Fibroblast of the aortic adventitia (primary cell): ENCODE measurements at regions not wholly inside any gene's neighbourhood (a gene's known extent, or its start where the extent isn't known, plus 50 kb on each side); places are given as distances from the start of the nearest gene placed in this dataset.

ENCODE experiments used
- DNase-seq: peaks from one replicate; pipeline ENCODE4 v3.0.0-alpha.2; 2010; ENCODE audit warnings: low read depth
- H3K4me3 ChIP-seq: 2 replicates; pipeline ENCODE4 v1.5.1; 2011; ENCODE audit warnings: low read depth, mild to moderate bottlenecking, control low read depth, low read length, moderate library complexity
- TF ChIP-seq, protein P1 (sequence below): IDR thresholded peaks from 2 replicates; pipeline ENCODE4 v1.5.1; 2011; ENCODE audit warnings: mild to moderate bottlenecking, low read length, control low read depth, inconsistent platforms; ENCODE audit not compliant: insufficient read depth

DNA sequence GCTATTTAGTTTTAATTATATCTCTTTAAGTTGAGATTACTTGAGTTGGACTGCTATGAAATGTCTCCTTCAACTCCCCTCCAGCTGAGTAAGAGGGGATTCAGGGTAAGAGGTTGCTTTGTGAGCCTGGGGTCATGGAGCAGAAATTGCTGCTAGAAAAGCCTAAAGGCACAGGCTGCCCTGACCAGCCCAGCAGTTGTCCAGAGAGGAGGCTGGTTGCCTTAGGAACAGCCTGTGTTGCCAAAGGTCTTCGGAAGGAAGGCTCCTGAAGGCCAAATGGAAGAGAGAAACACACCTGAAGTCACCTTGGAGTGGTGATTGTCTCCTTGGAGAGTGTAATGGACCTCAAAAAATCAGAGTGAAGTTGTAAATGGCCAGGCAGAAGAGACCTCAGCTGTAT lies 235.5 kb upstream of the PDE3A start:
- DNase-seq = no peak
- no peak overlapping the region for H3K4me3 ChIP-seq
- TF ChIP-seq, protein P1, sequence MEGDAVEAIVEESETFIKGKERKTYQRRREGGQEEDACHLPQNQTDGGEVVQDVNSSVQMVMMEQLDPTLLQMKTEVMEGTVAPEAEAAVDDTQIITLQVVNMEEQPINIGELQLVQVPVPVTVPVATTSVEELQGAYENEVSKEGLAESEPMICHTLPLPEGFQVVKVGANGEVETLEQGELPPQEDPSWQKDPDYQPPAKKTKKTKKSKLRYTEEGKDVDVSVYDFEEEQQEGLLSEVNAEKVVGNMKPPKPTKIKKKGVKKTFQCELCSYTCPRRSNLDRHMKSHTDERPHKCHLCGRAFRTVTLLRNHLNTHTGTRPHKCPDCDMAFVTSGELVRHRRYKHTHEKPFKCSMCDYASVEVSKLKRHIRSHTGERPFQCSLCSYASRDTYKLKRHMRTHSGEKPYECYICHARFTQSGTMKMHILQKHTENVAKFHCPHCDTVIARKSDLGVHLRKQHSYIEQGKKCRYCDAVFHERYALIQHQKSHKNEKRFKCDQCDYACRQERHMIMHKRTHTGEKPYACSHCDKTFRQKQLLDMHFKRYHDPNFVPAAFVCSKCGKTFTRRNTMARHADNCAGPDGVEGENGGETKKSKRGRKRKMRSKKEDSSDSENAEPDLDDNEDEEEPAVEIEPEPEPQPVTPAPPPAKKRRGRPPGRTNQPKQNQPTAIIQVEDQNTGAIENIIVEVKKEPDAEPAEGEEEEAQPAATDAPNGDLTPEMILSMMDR = no peak

DNA sequence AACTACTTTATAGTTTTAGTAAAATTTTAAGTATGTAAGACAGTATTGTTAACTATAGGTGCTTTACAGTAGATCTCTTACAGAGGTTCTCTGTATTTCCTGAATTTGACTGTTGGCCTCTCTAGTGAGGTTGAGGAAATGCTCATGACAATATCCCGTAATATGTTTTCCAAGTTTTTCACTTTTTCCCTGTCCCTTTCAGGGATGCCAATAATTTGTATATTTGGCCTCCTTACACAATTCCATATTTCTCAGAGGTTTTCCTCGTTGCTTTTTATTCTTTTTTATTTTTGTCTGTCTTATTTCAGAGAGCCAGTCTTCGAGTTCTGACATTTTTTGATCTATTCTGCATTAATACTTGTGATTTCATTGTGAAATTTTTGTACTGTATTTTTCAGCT lies 233.7 kb upstream of the PDE3A start:
- TF ChIP-seq, protein P1 = no peak
- DNase-seq = no peak
- no peak overlapping the region for H3K4me3 ChIP-seq

DNA sequence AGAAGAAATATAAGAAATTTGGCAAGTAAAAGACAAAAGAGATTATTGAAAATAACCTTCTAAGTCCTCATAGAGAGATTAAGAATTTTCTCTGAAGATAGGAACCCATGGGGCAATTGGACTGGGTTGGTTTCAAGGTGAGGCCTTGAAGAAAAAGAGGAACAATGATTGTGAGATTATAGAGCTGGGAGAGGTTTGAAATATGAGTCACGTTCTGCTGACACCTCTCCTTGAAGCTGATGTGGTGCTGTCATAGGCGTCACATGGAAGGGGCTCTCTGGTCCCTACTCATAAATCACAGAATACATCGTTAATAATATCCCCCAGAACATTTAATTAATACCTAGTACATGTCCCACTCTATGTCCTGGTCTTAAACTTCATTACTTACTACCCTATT lies 227.6 kb upstream of the PDE3A start:
- TF ChIP-seq, protein P1 = no peak
- no peak for DNase-seq
- H3K4me3 ChIP-seq = no peak overlapping the region

DNA sequence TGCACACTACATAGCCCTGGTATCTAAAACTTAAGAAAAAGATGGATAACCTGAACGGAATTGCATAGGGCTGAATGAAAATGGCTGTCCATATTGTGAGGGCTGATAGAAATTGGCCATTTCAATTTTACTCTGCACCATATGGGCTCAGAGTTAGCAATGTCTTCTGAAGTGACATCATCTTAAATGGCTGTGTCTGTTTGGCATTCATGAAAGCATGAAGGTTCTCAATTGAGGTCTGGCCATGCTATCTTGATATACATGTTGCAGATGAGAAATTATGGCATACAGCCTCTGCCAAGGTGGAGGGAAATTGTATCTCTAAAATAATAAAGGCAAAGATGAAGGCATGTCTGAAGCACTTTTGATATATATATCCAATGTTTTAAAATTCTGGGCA lies 226.0 kb upstream of the PDE3A start:
- TF ChIP-seq, protein P1 = no peak
- H3K4me3 ChIP-seq = no peak overlapping the region
- no peak for DNase-seq

DNA sequence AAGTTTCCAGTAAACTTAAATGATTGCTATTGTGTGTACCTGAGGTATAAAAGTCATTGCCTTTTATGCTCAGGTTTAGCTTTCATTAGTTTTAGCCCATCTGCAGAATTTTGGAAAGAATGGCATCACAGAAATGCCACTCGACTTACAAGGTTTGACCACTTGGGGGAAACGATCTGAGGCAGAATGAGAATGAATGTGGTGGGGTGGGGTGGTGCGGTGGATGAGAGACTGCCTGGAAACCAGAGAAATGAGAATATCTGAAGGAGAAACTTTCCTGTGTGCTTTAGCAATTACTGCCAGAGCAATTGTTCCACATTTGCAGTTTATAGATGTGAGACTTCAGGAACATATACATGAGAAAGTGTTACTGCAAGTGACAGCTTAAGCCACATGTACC lies 225.4 kb upstream of the PDE3A start:
- no peak for DNase-seq
- TF ChIP-seq, protein P1 = no peak

DNA sequence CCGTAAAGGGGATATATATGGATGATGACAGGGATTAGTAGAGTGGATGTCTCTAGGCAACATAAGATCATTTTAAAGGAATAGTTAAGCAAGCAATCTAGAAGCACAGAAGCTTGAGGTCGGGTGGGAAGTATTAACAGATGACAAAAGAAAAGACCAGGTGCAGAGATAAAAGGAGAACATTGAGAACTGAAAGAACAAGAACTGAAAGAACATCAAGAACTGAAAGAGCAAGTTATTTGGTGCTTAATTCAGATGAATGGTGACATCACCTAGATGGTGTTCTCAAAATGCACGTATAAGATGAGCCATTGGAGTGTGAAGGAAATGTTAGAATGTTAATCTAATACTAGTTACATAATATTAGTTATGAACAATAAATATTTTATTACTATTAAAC lies 224.0 kb upstream of the PDE3A start:
- H3K4me3 ChIP-seq = no peak overlapping the region
- no peak for DNase-seq
- TF ChIP-seq, protein P1 = no peak

More for the DNA sequence above, 225.4 kb upstream of the PDE3A start:
- H3K4me3 ChIP-seq = no peak overlapping the region

DNA sequence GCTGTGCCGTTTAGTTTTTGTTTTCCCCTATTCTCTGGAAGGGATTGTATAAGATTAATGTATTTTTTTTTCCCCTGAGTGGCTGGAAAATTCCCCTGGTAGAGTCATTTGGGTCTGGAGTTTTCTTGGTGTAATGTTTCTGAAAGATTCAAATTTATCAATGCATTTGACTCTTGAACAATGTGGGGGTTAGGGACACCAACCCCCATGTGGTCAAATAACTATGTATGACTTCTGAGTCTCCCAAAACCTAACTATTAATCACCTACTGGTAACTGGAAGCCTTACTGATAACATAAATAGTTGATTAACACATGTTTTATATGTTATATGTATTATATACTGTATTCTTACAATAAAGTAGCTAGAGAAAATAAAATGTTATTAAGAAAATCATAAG lies 220.1 kb upstream of the PDE3A start:
- TF ChIP-seq, protein P1 = no peak
- H3K4me3 ChIP-seq = no peak overlapping the region
- DNase-seq = no peak
